Endothelial cell (in vitro differentiated cells): ENCODE measurements at regions not wholly inside any gene's neighbourhood (a gene's known extent, or its start where the extent isn't known, plus 50 kb on each side); places are given as distances from the start of the nearest gene placed in this dataset.

Experiments
- DNase-seq: peaks from one replicate; pipeline ENCODE4 v3.0.0; 2021; ENCODE audit warnings: low spot score
- H3K27ac Mint-ChIP-seq: one replicate; pipeline ENCODE4 v1.8.0; 2021; ENCODE audit warnings: mixed read lengths, inconsistent platforms; ENCODE audit not compliant: unreplicated experiment
- H3K27me3 Mint-ChIP-seq: one replicate; pipeline ENCODE4 v1.8.0; 2021; ENCODE audit warnings: mild to moderate bottlenecking, moderate library complexity, mixed read lengths, inconsistent platforms; ENCODE audit not compliant: unreplicated experiment
- H3K36me3 Mint-ChIP-seq: one replicate; pipeline ENCODE4 v1.8.0; 2021; ENCODE audit warnings: mild to moderate bottlenecking, low read depth, mixed read lengths, inconsistent platforms; ENCODE audit not compliant: unreplicated experiment
- H3K4me1 Mint-ChIP-seq: one replicate; pipeline ENCODE4 v1.8.0; 2021; ENCODE audit warnings: mild to moderate bottlenecking, mixed read lengths, inconsistent platforms; ENCODE audit not compliant: unreplicated experiment
- H3K4me3 Mint-ChIP-seq: one replicate; pipeline ENCODE4 v1.8.0; 2021; ENCODE audit warnings: mild to moderate bottlenecking, mixed read lengths, inconsistent platforms; ENCODE audit not compliant: unreplicated experiment
- H3K9me3 Mint-ChIP-seq: one replicate; pipeline ENCODE4 v1.8.0; 2021; ENCODE audit warnings: mixed read lengths, inconsistent platforms; ENCODE audit not compliant: unreplicated experiment
- TF ChIP-seq, protein P1 (sequence below): fragments of 200-600 bp; sonication (generic); IDR thresholded peaks from one replicate; pipeline ENCODE4 v1.5.0; 2021; ENCODE audit warnings: antibody characterized with exemption; ENCODE audit not compliant: unreplicated experiment

DNA sequence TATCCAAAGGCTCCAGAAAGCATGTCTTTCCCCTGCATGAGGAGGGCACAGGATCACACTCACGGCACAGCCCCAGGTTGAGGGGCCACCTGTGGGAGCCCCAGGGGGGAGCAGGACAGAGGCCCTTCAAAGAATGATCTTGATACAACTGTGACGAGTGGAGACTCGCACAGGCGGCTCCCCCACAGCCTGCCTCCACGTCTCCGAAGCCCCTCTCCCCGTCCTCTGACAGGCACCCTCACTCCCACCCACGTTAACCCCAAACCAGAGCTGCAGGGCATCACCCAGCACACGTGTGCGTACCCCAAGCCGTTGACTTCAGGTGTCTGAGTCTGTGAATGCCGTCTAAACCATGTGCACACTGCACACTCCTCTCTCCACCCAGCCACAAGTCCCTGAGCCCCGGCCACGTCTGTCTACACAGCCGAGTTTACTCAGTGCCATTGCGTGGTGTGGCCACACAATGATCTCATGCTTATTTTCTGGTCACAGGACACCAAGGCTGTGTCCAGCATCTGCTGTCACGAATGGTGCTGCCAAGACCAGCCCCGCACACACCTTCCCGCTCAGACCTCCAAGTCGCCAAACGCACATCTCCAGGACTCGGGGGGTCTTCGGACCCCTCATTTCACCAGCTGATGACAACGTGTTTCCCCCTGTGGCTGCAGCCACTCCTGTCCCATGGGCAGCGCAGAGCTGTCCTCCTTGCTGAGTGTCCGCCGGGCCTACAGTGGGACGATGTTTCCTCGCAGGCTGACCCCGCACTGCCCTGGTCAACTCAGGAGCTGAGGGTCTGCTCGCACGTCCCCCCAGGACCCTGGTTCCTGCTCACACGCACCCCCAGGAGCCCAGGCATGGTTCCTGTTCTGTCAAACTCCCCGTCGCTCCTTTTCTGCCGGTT is 251.2 kb downstream of the BRD1 start:
- DNase-seq: no peak
- H3K9me3 Mint-ChIP-seq: no peaks in the 10 kb centered on the region
- H3K27ac Mint-ChIP-seq: no peak overlapping the region
- peaks cover 6% of the 10 kb centered on the region for H3K27me3 Mint-ChIP-seq
- TF ChIP-seq, protein P1, sequence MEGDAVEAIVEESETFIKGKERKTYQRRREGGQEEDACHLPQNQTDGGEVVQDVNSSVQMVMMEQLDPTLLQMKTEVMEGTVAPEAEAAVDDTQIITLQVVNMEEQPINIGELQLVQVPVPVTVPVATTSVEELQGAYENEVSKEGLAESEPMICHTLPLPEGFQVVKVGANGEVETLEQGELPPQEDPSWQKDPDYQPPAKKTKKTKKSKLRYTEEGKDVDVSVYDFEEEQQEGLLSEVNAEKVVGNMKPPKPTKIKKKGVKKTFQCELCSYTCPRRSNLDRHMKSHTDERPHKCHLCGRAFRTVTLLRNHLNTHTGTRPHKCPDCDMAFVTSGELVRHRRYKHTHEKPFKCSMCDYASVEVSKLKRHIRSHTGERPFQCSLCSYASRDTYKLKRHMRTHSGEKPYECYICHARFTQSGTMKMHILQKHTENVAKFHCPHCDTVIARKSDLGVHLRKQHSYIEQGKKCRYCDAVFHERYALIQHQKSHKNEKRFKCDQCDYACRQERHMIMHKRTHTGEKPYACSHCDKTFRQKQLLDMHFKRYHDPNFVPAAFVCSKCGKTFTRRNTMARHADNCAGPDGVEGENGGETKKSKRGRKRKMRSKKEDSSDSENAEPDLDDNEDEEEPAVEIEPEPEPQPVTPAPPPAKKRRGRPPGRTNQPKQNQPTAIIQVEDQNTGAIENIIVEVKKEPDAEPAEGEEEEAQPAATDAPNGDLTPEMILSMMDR: no peak
- no peak overlapping the region for H3K4me3 Mint-ChIP-seq
- H3K4me1 Mint-ChIP-seq: no peaks in the 10 kb centered on the region
- H3K36me3 Mint-ChIP-seq: no peaks in the 10 kb centered on the region

DNA sequence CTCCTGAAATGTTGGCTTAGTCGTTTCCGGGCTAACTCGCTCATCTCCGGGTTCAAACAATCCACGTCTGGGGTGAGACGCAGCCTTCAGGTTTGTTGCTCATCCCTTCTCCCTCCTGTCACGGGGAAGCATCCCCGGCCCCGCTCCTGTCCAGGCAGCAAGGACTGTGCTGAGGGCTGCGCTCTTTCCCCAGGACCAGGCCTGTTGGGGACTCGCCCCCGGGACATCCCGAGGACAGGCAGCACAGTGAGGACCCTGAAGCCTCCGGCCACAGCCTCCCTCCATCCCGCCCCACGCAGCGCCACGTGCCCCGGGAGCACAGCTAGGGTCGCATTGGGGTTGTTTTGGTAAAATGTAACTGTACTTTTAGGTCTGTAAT is 252.0 kb downstream of the BRD1 start:
- no peak overlapping the region for H3K27ac Mint-ChIP-seq
- H3K4me3 Mint-ChIP-seq: no peak overlapping the region
- peaks cover 6% of the 10 kb centered on the region for H3K27me3 Mint-ChIP-seq
- TF ChIP-seq, protein P1: no peak
- H3K36me3 Mint-ChIP-seq: no peaks in the 10 kb centered on the region
- no peaks in the 10 kb centered on the region for H3K4me1 Mint-ChIP-seq
- H3K9me3 Mint-ChIP-seq: no peaks in the 10 kb centered on the region
- DNase-seq: no peak

DNA sequence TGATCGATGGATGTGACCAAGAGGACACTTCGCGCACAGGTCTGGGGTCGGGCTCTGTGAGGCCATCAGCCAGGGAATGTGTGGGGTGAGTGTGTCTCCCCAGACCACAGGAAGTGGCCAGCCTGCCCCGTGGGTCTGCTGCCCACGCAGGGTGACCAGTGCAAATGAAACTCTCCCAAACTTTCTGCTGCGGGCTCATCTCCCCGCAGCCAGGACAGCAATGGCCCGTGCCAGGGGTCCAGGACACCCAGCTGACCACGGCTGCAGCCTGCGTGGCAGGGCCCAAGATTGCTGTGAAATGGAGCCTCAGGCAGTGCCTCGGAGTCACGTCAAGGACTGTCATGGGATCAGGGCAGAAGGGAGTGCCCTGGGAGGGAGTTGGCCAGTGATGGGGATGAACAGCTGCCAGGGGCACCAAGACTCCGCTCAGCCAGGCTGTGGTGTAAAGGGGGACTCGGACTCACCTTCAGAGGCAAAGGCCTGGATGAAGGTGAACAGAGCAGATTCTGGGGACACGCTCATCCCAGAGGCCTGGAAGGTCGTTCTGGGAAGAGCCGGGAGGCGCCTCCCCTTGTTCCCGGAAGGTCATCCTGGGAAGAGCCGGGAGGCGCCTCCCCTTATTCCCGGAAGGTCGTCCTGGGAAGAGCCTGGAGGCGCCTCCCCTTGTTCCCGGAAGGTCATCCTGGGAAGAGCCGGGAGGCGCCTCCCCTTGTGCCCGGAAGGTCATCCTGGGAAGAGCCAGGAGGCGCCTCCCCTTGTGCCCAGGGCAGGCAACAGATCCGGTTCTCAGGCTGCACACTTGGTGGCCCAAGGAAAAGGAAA is 252.6 kb downstream of the BRD1 start:
- no peak overlapping the region for H3K27ac Mint-ChIP-seq

DNA sequence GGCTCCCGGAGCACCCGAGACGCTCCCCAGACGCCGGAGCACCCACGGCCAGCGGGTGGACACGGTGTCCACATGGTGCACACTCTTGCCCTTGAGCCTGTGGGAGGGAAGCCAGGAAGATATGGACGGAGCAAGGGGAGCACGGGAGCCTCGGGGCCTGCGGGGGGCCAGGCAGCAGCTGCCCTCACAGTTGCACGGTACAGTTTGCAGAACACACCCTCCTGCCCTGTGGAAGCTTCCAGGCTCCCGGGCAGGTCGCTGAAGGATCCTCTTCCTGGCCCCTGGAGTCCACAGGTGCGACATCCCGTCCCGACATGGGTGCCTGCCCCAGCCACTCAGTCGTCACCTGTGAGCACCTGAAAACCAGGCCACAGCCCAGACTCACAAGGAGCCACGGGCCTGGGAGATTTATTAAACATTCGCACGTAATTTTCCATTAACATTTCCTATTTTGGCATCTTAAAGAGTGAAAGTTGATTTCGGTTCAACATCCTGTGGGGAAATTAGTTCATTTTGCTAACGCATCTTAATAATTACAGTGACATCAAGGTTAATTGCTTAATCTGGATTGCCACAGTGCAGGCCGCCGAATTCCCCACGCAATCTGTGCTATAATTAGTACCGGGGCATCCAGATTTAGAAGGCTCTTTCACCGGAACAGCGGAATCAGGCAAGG is 253.3 kb downstream of the BRD1 start:
- TF ChIP-seq, protein P1: no peak
- H3K27ac Mint-ChIP-seq: peak overlapping the region; percentile 30
- no peaks in the 10 kb centered on the region for H3K36me3 Mint-ChIP-seq
- peaks cover 3% of the 10 kb centered on the region for H3K27me3 Mint-ChIP-seq
- no peaks in the 10 kb centered on the region for H3K4me1 Mint-ChIP-seq
- H3K4me3 Mint-ChIP-seq: no peak overlapping the region
- no peak for DNase-seq
- H3K9me3 Mint-ChIP-seq: no peaks in the 10 kb centered on the region

More for the DNA sequence above, 252.6 kb downstream of the BRD1 start:
- peaks cover 6% of the 10 kb centered on the region for H3K27me3 Mint-ChIP-seq
- H3K9me3 Mint-ChIP-seq: no peaks in the 10 kb centered on the region
- TF ChIP-seq, protein P1: no peak
- H3K36me3 Mint-ChIP-seq: no peaks in the 10 kb centered on the region
- H3K4me3 Mint-ChIP-seq: no peak overlapping the region
- no peak for DNase-seq
- H3K4me1 Mint-ChIP-seq: no peaks in the 10 kb centered on the region
